Panc1 (cell line): ENCODE measurements at regions not wholly inside any gene's neighbourhood (a gene's known extent, or its start where the extent isn't known, plus 50 kb on each side); places are given as distances from the start of the nearest gene placed in this dataset.

Source experiments
- ATAC-seq: fragments of 200-7000 bp; cut with Tn5 transposase; 2 replicates; pipeline ENCODE4 v1.9.1; 2020; ENCODE audit warnings: mild to moderate bottlenecking, moderate library complexity
- BruUV-seq: library from RNA; stranded (reverse); fragments of 400-500 nt; replicated peaks from 2 replicates; lab custom pipeline; 2021; lab: Mats Ljungman, UMichigan
- CTCF ChIA-PET: fragments of 300-600 bp; sonication (Branson Sonifier 250); formaldehyde crosslinking; loops from one replicate; lab custom pipeline; 2022; ENCODE audit warnings: antibody characterized with exemption; lab: Charles Lee
- POLR2A ChIA-PET: fragments of 300-600 bp; sonication (Branson Sonifier 250); formaldehyde crosslinking; loops from one replicate; lab custom pipeline; 2022; ENCODE audit warnings: antibody characterized with exemption; lab: Charles Lee
- DNase-seq: peaks from one replicate; pipeline ENCODE4 v3.0.0-alpha.2; 2010; ENCODE audit warnings: low read depth, low spot score
- H3K27ac ChIP-seq: 2 replicates; pipeline ENCODE4 v1.5.1; 2011; ENCODE audit warnings: mild to moderate bottlenecking, low read length, inconsistent platforms
- H3K27me3 ChIP-seq: fragments of 200-500 bp; sonication (Bioruptor generic); 2 replicates; pipeline ENCODE4 v1.6.0; 2014; ENCODE audit warnings: low read length, inconsistent platforms; ENCODE audit not compliant: control insufficient read depth, insufficient read depth
- H3K36me3 ChIP-seq: fragments of 200-500 bp; sonication (Bioruptor generic); 2 replicates; pipeline ENCODE4 v1.5.1; 2014; ENCODE audit warnings: inconsistent platforms, mild to moderate bottlenecking, low read length, moderate library complexity; ENCODE audit not compliant: control insufficient read depth, insufficient read depth
- H3K4me1 ChIP-seq: 2 replicates; pipeline ENCODE4 v1.5.1; 2011; ENCODE audit warnings: inconsistent platforms, mild to moderate bottlenecking, low read length, moderate library complexity; ENCODE audit not compliant: control insufficient read depth, insufficient read depth
- H3K4me3 ChIP-seq, 2 experiments: 2 replicates each; pipeline ENCODE4 v1.5.1; 2011 to 2012; ENCODE audit warnings: low read depth in 2 of 2, low read length in 2 of 2, mild to moderate bottlenecking in 2 of 2, inconsistent platforms in 1 of 2, moderate library complexity in 1 of 2
- H3K9me3 ChIP-seq: fragments of 200-500 bp; sonication (Bioruptor generic); 2 replicates; pipeline ENCODE4 v1.5.1; 2014; ENCODE audit warnings: low read depth, mild to moderate bottlenecking, inconsistent platforms, low read length, moderate library complexity; ENCODE audit not compliant: control insufficient read depth, insufficient read depth
- CTCF ChIP-seq: fragments of 450-650 bp; IDR thresholded peaks from 2 replicates; pipeline ENCODE4 v1.5.1; 2017; ENCODE audit warnings: mild to moderate bottlenecking
- POLR2AphosphoS5 ChIP-seq: IDR thresholded peaks from 2 replicates; pipeline ENCODE4 v1.6.1; 2012; ENCODE audit warnings: mild to moderate bottlenecking, low read depth, low read length, moderate library complexity
- SIN3A ChIP-seq: IDR thresholded peaks from 2 replicates; pipeline ENCODE4 v1.6.1; 2012; ENCODE audit warnings: low read depth, mild to moderate bottlenecking, low read length, moderate library complexity, borderline replicate concordance; ENCODE audit not compliant: insufficient read depth
- TCF7L2 ChIP-seq: IDR thresholded peaks from 2 replicates; pipeline ENCODE4 v1.6.1; 2011; ENCODE audit warnings: mild to moderate bottlenecking, low read depth, low read length, inconsistent platforms
- in situ Hi-C: cut with HindIII; loops from 2 replicates; pipeline ENCODE4 v1.10.0; 2016; ENCODE audit warnings: low sequenced_read_pairs, low pct_unique_long_range_greater_than_20kb
- intact Hi-C: fragments of 100-400 bp; cut with micrococcal nuclease; formaldehyde crosslinking; loops from one replicate; pipeline ENCODE4 v1.10.0; 2022; ENCODE audit not compliant: unreplicated experiment
- TF ChIP-seq, protein P1 (sequence below), 2 experiments: IDR thresholded peaks; 2 replicates each; pipeline ENCODE4 v1.6.1; 2011 to 2012; ENCODE audit warnings: low read depth in 2 of 2, control low read depth in 1 of 2, low read length in 1 of 2, mild to moderate bottlenecking in 1 of 2, moderate library complexity in 1 of 2; ENCODE audit not compliant: insufficient read depth in 1 of 2

GRCh38 chr11:24391167-24391566, 105.7 kb upstream of the LUZP2 start:
- no peak for DNase-seq
- ATAC-seq = no peak
- ChIA-PET CTCF (no interaction called here), POLR2A (no interaction called here)
- intact Hi-C loops = no loop called here
- in situ Hi-C loops = no loop called here
- Histone ChIP-seq H3K9me3 (peaks cover 3% of the 10 kb centered on the region; the same call in 1 of the 2 replicates), H3K27ac (no peak overlapping the region), H3K4me3 (no peak overlapping the region), H3K36me3 (no peaks in the 10 kb centered on the region), H3K27me3 (no peaks in the 10 kb centered on the region), H3K4me1 (no peaks in the 10 kb centered on the region)
- no TSS peak for BruUV-seq
- TF ChIP-seq, protein P1, sequence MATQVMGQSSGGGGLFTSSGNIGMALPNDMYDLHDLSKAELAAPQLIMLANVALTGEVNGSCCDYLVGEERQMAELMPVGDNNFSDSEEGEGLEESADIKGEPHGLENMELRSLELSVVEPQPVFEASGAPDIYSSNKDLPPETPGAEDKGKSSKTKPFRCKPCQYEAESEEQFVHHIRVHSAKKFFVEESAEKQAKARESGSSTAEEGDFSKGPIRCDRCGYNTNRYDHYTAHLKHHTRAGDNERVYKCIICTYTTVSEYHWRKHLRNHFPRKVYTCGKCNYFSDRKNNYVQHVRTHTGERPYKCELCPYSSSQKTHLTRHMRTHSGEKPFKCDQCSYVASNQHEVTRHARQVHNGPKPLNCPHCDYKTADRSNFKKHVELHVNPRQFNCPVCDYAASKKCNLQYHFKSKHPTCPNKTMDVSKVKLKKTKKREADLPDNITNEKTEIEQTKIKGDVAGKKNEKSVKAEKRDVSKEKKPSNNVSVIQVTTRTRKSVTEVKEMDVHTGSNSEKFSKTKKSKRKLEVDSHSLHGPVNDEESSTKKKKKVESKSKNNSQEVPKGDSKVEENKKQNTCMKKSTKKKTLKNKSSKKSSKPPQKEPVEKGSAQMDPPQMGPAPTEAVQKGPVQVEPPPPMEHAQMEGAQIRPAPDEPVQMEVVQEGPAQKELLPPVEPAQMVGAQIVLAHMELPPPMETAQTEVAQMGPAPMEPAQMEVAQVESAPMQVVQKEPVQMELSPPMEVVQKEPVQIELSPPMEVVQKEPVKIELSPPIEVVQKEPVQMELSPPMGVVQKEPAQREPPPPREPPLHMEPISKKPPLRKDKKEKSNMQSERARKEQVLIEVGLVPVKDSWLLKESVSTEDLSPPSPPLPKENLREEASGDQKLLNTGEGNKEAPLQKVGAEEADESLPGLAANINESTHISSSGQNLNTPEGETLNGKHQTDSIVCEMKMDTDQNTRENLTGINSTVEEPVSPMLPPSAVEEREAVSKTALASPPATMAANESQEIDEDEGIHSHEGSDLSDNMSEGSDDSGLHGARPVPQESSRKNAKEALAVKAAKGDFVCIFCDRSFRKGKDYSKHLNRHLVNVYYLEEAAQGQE (IDR thresholded peaks at IDR 0.05; ENCODE audit: insufficient read depth in 1 of 2, low read depth in 2 of 2, low read length in 1 of 2) = no peak
- TF ChIP-seq SIN3A (no peak), CTCF (no peak), POLR2AphosphoS5 (no peak), TCF7L2 (no peak)

DNA sequence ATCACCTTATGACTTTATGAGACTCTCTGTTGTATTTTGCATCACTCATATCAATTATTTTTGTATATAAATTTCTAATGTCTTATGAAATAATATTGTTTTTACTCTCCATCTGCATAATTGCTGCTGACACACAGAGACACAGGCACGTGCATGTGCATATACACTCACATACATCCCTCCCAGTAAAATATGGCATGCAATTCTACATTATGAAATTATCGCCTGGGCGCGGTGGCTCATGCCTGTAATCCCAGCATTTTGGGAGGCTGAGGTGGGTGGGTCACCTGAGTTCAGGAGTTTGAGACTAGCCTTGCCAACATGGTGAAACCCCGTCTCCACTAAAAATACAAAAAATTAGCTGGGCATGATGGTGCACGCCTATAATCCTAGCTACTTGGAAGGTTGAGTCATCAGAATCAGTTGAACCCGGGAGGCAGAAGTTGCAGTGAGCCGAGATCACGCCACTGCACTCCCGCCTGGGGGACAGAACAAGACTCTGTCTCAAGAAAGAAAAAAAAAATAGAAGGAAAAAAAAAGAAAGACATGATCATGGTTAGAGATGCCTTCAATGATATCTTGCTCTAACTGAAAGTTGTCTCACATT, 96.7 kb upstream of the LUZP2 start:
- H3K36me3 ChIP-seq = no peaks in the 10 kb centered on the region
- DNase-seq (no peak), ATAC-seq (no peak)
- intact Hi-C loops = no loop called here
- H3K27me3 ChIP-seq = no peaks in the 10 kb centered on the region
- H3K4me1 ChIP-seq = no peaks in the 10 kb centered on the region
- TF ChIP-seq, protein P1 (IDR thresholded peaks at IDR 0.05; ENCODE audit: insufficient read depth in 1 of 2, low read depth in 2 of 2, low read length in 1 of 2) = no peak
- TF ChIP-seq POLR2AphosphoS5 (no peak), TCF7L2 (no peak)
- no TSS peak for BruUV-seq
- in situ Hi-C loops = no loop called here
- ChIA-PET POLR2A (no interaction called here), CTCF (no interaction called here)
- H3K4me3 ChIP-seq = no peak overlapping the region
- no peak overlapping the region for H3K27ac ChIP-seq
- no peaks in the 10 kb centered on the region for H3K9me3 ChIP-seq
